ENCODE measurements at regions not wholly inside any gene's neighbourhood (a gene's known extent, or its start where the extent isn't known, plus 50 kb on each side); places are given as distances from the start of the nearest gene placed in this dataset.

GRCh38 chr3:105214590-105214989 is 152.1 kb upstream of the ALCAM start:
- TF ChIP-seq CTCF (IDR thresholded peaks at IDR 0.05) = no peak
- no peak for TF ChIP-seq MAX (IDR thresholded peaks at IDR 0.05)
- no peak for TF ChIP-seq REST (IDR thresholded peaks at IDR 0.05)
- TF ChIP-seq CBX2 (IDR thresholded peaks at IDR 0.05; ENCODE audit: borderline replicate concordance, low read depth) = no peak
- no peak for TF ChIP-seq PHF8 (IDR thresholded peaks at IDR 0.05; ENCODE audit: borderline replicate concordance, low read depth)
- TF ChIP-seq E2F6 (IDR thresholded peaks at IDR 0.05; ENCODE audit: borderline replicate concordance, low read depth) = no peak
- no peak for TF ChIP-seq SMC3 (IDR thresholded peaks at IDR 0.05)
- TF ChIP-seq RAD21 (conservative IDR thresholded peaks at IDR 0.05 in 1 of 2, IDR thresholded peaks at IDR 0.05 in 1 of 2) = no peak
- no peak for TF ChIP-seq MYC (IDR thresholded peaks at IDR 0.05; ENCODE audit: borderline replicate concordance, low read length)
- no peak for TF ChIP-seq CHD2 (IDR thresholded peaks at IDR 0.05; ENCODE audit: low read length, partially characterized antibody)
- no peak for TF ChIP-seq RCOR1 (IDR thresholded peaks at IDR 0.05; ENCODE audit: low read depth, low read length)
- no peak for TF ChIP-seq RFX5 (IDR thresholded peaks at IDR 0.05)
- no peak for TF ChIP-seq USF2 (IDR thresholded peaks at IDR 0.05)

All from A549 (cell line).